ENCODE measurements at regions not wholly inside any gene's neighbourhood (a gene's known extent, or its start where the extent isn't known, plus 50 kb on each side); places are given as distances from the start of the nearest gene placed in this dataset.
"Not testable (repeated sequence)": the region's sequence is repeated elsewhere in the genome, so short reads cannot be mapped to it uniquely, and the experiment has no call there.

GRCh38 chr10:106301146-106301545 lies 863.4 kb downstream of the SORCS1 start:
- no peak overlapping the region for H3K4me3 ChIP-seq (ENCODE audit: low read depth in 1 of 2, low read length in 2 of 2)
- H3K36me3 ChIP-seq (ENCODE audit: control insufficient read depth in 1 of 2, insufficient read depth in 2 of 2, low read length in 2 of 2), result no peaks in the 10 kb centered on the region
- no peaks in the 10 kb centered on the region for H3K27me3 ChIP-seq (ENCODE audit: low read depth, low read length)
- no peaks in the 10 kb centered on the region for H3K9me3 ChIP-seq (ENCODE audit: control insufficient read depth in 1 of 2, low read length in 2 of 2)
- no peaks in the 10 kb centered on the region for H3K4me1 ChIP-seq (ENCODE audit: control insufficient read depth in 1 of 2, insufficient read depth in 2 of 2, low read length in 2 of 2)
- no peak overlapping the region for H3K27ac ChIP-seq (ENCODE audit: low read length)

GRCh38 chr10:106296750-106297392 lies 867.6 kb downstream of the SORCS1 start:
- Histone ChIP-seq H3K9me3 (ENCODE audit: control insufficient read depth in 1 of 2, low read length in 2 of 2) (no peaks in the 10 kb centered on the region), H3K4me3 (ENCODE audit: low read depth in 1 of 2, low read length in 2 of 2) (no peak overlapping the region), H3K36me3 (ENCODE audit: control insufficient read depth in 1 of 2, insufficient read depth in 2 of 2, low read length in 2 of 2) (no peaks in the 10 kb centered on the region), H3K27me3 (ENCODE audit: low read depth, low read length) (no peaks in the 10 kb centered on the region), H3K27ac (ENCODE audit: low read length) (no peak overlapping the region), H3K4me1 (ENCODE audit: control insufficient read depth in 1 of 2, insufficient read depth in 2 of 2, low read length in 2 of 2) (no peaks in the 10 kb centered on the region)

- no peak overlapping the region for H3K27ac ChIP-seq (ENCODE audit: low read length)
- no peaks in the 10 kb centered on the region for H3K4me1 ChIP-seq (ENCODE audit: control insufficient read depth in 1 of 2, insufficient read depth in 2 of 2, low read length in 2 of 2)
- no peak overlapping the region for H3K4me3 ChIP-seq (ENCODE audit: low read depth in 1 of 2, low read length in 2 of 2)
- no peaks in the 10 kb centered on the region for H3K36me3 ChIP-seq (ENCODE audit: control insufficient read depth in 1 of 2, insufficient read depth in 2 of 2, low read length in 2 of 2)
- no peaks in the 10 kb centered on the region for H3K27me3 ChIP-seq (ENCODE audit: low read depth, low read length)
- no peaks in the 10 kb centered on the region for H3K9me3 ChIP-seq (ENCODE audit: control insufficient read depth in 1 of 2, low read length in 2 of 2)
Measured at GRCh38 chr10:106284802-106285587, 879.5 kb downstream of the SORCS1 start.

DNA sequence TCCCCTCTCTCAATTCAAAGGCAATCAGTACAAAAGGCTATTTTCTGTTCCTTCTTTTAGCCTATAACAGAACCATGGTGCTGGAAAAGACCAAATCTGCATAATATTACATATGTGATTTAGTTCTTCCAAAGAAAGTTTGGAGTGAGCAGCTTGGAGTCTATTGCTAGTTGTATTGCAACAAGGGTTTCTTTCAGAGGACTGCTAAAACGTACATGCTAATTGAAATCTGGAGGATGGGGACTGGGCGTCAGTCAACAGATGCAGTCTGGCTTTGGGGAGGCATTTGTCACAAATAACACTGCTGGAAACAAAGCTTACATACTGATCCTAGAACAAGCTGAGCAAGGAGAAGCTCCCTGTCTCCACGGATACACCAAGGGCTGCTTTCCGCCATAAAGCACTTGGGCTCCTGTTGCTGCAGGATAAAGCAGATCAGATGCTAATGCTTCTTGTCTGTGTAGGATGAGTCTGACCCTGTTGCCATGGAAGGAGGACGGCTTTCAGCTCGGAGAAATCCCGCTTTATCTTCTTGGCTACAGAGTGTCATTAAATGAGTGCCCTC lies 883.5 kb downstream of the SORCS1 start:
- no peak overlapping the region for H3K27ac ChIP-seq (ENCODE audit: low read length)
- no peak overlapping the region for H3K4me3 ChIP-seq (ENCODE audit: low read depth in 1 of 2, low read length in 2 of 2)
- H3K4me1 ChIP-seq (ENCODE audit: control insufficient read depth in 1 of 2, insufficient read depth in 2 of 2, low read length in 2 of 2), result no peaks in the 10 kb centered on the region
- H3K27me3 ChIP-seq (ENCODE audit: low read depth, low read length), result no peaks in the 10 kb centered on the region
- H3K9me3 ChIP-seq (ENCODE audit: control insufficient read depth in 1 of 2, low read length in 2 of 2), result no peaks in the 10 kb centered on the region
- H3K36me3 ChIP-seq (ENCODE audit: control insufficient read depth in 1 of 2, insufficient read depth in 2 of 2, low read length in 2 of 2), result no peaks in the 10 kb centered on the region

DNA sequence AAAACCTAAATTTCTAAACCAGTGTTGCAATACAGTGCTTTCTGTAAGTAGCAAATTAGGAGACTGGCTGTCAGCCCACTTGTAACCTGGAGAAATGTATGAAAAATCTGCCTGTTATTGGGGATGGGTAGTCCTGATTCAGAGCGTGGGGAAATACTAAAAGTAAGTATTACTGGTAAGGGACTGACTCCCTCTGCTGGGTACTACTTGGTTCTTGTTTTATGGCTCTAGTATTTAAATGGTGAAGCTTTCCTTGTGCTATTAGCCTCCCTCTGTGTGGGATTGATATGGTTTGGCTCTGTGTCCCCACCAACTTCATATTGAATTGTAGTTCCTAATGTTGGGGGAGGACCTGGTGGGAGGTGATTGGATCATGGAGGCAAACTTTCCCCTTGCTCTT lies 886.1 kb downstream of the SORCS1 start:
- Histone ChIP-seq H3K36me3 (ENCODE audit: control insufficient read depth in 1 of 2, insufficient read depth in 2 of 2, low read length in 2 of 2) (no peaks in the 10 kb centered on the region), H3K4me3 (ENCODE audit: low read depth in 1 of 2, low read length in 2 of 2) (no peak overlapping the region), H3K27ac (ENCODE audit: low read length) (no peak overlapping the region), H3K4me1 (ENCODE audit: control insufficient read depth in 1 of 2, insufficient read depth in 2 of 2, low read length in 2 of 2) (no peaks in the 10 kb centered on the region), H3K27me3 (ENCODE audit: low read depth, low read length) (no peaks in the 10 kb centered on the region), H3K9me3 (ENCODE audit: control insufficient read depth in 1 of 2, low read length in 2 of 2) (no peaks in the 10 kb centered on the region)

DNA sequence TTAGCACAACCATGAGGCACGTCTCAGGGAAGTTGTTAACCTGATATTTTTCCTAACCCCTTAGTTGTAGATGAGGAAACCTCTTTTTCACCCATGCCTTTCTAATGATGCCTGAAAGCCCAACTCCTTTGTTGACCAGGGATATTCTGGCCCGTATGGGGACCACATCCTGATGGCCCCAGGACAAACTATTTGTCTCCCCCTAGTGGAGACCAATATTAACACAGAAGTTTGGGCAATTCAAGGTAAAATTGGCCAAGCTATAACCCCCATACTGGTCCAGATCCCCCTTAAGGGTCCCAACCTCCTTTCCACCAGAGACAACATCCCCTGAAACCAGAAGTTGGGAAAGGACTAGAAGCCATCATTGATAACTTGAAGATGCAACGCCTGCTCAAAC lies 893.3 kb downstream of the SORCS1 start:
- Histone ChIP-seq H3K36me3 (ENCODE audit: control insufficient read depth in 1 of 2, insufficient read depth in 2 of 2, low read length in 2 of 2) (no peaks in the 10 kb centered on the region), H3K4me1 (ENCODE audit: control insufficient read depth in 1 of 2, insufficient read depth in 2 of 2, low read length in 2 of 2) (no peaks in the 10 kb centered on the region), H3K27ac (ENCODE audit: low read length) (no peak overlapping the region), H3K9me3 (ENCODE audit: control insufficient read depth in 1 of 2, low read length in 2 of 2) (no peaks in the 10 kb centered on the region), H3K4me3 (ENCODE audit: low read depth in 1 of 2, low read length in 2 of 2) (no peak overlapping the region), H3K27me3 (ENCODE audit: low read depth, low read length) (no peaks in the 10 kb centered on the region)

GRCh38 chr10:106268000-106268399 lies 896.5 kb downstream of the SORCS1 start:
- H3K27me3 ChIP-seq (ENCODE audit: low read depth, low read length), result no peaks in the 10 kb centered on the region
- H3K4me1 ChIP-seq (ENCODE audit: control insufficient read depth in 1 of 2, insufficient read depth in 2 of 2, low read length in 2 of 2), result no peaks in the 10 kb centered on the region
- no peaks in the 10 kb centered on the region for H3K36me3 ChIP-seq (ENCODE audit: control insufficient read depth in 1 of 2, insufficient read depth in 2 of 2, low read length in 2 of 2)
- no peak overlapping the region for H3K4me3 ChIP-seq (ENCODE audit: low read depth in 1 of 2, low read length in 2 of 2)
- no peaks in the 10 kb centered on the region for H3K9me3 ChIP-seq (ENCODE audit: control insufficient read depth in 1 of 2, low read length in 2 of 2)
- no peak overlapping the region for H3K27ac ChIP-seq (ENCODE audit: low read length)

- no peak overlapping the region for H3K4me3 ChIP-seq (ENCODE audit: low read depth in 1 of 2, low read length in 2 of 2)
- no peaks in the 10 kb centered on the region for H3K27me3 ChIP-seq (ENCODE audit: low read depth, low read length)
- no peaks in the 10 kb centered on the region for H3K4me1 ChIP-seq (ENCODE audit: control insufficient read depth in 1 of 2, insufficient read depth in 2 of 2, low read length in 2 of 2)
- no peaks in the 10 kb centered on the region for H3K9me3 ChIP-seq (ENCODE audit: control insufficient read depth in 1 of 2, low read length in 2 of 2)
- no peaks in the 10 kb centered on the region for H3K36me3 ChIP-seq (ENCODE audit: control insufficient read depth in 1 of 2, insufficient read depth in 2 of 2, low read length in 2 of 2)
- no peak overlapping the region for H3K27ac ChIP-seq (ENCODE audit: low read length)
Measured at GRCh38 chr10:106267591-106267990, 896.9 kb downstream of the SORCS1 start.

DNA sequence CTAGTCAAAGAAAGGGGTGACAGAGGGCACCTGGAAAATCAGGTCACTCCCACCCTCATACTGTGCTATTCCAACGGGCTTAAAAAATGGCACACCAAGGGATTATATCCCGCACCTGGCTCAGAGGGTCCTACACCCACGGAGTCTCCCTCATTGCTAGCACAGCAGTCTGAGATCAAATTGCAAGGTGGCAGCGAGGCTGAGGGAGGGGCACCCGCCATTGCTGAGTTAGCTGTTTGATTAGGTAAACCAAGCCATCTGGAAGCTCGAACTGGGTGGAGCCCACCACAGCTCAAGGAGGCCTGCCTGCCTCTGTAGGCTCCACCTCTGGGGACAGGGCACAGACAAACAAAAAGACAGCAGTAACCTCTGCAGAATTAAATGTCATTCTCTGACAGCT lies 907.1 kb downstream of the SORCS1 start:
- not testable (repeated sequence) for H3K27me3 ChIP-seq (ENCODE audit: low read depth, low read length); H3K4me1 ChIP-seq (ENCODE audit: control insufficient read depth in 1 of 2, insufficient read depth in 2 of 2, low read length in 2 of 2); H3K9me3 ChIP-seq (ENCODE audit: control insufficient read depth in 1 of 2, low read length in 2 of 2); H3K36me3 ChIP-seq (ENCODE audit: control insufficient read depth in 1 of 2, insufficient read depth in 2 of 2, low read length in 2 of 2); H3K4me3 ChIP-seq (ENCODE audit: low read depth in 1 of 2, low read length in 2 of 2); H3K27ac ChIP-seq (ENCODE audit: low read length)

DNA sequence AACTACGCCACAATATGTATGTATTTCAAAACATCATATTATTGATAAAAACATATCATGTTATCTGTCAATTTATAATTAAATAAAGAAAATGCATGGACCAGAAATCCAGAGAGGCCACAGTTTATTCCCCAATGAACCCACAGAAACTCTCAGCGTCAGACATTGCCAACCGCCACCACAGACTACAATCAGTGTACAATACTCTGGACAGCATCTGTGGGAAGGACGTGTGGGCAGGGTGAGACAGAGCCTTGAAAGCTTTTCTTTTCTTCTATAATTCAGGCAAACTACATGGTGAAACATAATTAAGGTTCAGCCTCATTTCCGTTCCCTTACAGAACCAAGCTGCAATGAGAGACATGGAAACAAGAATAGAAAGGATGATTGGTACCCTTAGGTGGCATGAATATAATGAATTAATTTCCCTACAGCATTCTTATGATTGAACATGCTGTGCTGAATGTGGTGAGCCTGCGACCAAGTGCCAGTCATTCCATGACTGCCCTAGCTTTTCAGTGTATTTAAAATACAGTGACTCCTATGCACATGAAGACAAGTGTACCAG lies 909.3 kb downstream of the SORCS1 start:
- H3K4me1 ChIP-seq (ENCODE audit: control insufficient read depth in 1 of 2, insufficient read depth in 2 of 2, low read length in 2 of 2), result no peaks in the 10 kb centered on the region
- no peaks in the 10 kb centered on the region for H3K9me3 ChIP-seq (ENCODE audit: control insufficient read depth in 1 of 2, low read length in 2 of 2)
- H3K27ac ChIP-seq (ENCODE audit: low read length), result no peak overlapping the region
- H3K4me3 ChIP-seq (ENCODE audit: low read depth in 1 of 2, low read length in 2 of 2), result no peak overlapping the region
- no peaks in the 10 kb centered on the region for H3K27me3 ChIP-seq (ENCODE audit: low read depth, low read length)
- H3K36me3 ChIP-seq (ENCODE audit: control insufficient read depth in 1 of 2, insufficient read depth in 2 of 2, low read length in 2 of 2), result no peaks in the 10 kb centered on the region

DNA sequence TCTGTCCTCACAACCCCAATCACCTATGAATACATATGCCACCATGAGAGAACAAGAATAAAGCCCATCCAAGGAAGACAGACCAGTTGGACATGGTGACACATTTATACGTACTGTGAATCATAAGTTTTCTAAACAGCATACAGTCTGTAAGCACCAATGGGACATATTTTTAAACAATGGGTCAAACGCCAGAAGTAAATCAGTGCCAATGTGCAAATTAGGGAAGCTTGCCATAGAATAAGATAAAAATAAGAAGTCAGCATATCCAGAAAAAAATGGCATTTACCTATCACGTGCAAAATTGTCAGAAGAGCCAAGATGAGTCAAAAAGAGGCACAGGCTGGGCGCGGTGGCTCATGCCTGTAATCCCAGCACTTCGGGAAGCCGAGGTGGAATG lies 910.4 kb downstream of the SORCS1 start:
- Histone ChIP-seq H3K27me3 (ENCODE audit: low read depth, low read length) (no peaks in the 10 kb centered on the region), H3K4me3 (ENCODE audit: low read depth in 1 of 2, low read length in 2 of 2) (no peak overlapping the region), H3K4me1 (ENCODE audit: control insufficient read depth in 1 of 2, insufficient read depth in 2 of 2, low read length in 2 of 2) (no peaks in the 10 kb centered on the region), H3K36me3 (ENCODE audit: control insufficient read depth in 1 of 2, insufficient read depth in 2 of 2, low read length in 2 of 2) (no peaks in the 10 kb centered on the region), H3K27ac (ENCODE audit: low read length) (no peak overlapping the region), H3K9me3 (ENCODE audit: control insufficient read depth in 1 of 2, low read length in 2 of 2) (no peaks in the 10 kb centered on the region)
